HG03558 (cell line): ENCODE measurements at regions not wholly inside any gene's neighbourhood (a gene's known extent, or its start where the extent isn't known, plus 50 kb on each side); places are given as distances from the start of the nearest gene placed in this dataset.

ENCODE experiments used
- ATAC-seq: cut with Tn5 transposase; IDR thresholded peaks from one replicate; pipeline ENCODE4 v1.9.1; 2021; ENCODE audit warnings: moderate number of reproducible peaks; ENCODE audit not compliant: unreplicated experiment; ENCODE audit errors: extremely low read depth

DNA sequence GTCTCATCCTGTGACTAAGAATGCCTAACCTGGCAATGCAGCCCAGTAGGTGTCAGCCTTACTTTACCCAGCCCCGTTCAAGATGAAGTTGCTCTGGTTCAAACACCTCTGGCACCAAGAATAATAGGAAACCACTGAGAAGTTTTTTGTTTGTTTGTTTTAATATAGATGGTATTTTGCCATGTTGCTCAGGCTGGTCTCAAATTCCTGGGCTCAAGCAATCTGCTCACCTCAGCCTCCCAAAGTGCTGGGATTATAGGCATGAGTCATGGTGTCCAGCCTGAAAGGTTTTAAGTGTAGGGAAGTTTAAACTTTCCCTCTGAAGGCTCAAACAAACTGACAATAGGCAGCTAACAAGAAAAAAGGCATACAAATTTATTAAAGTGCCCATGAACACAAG lies 51.2 kb upstream of the ABCC4 start:
- no peak for ATAC-seq

DNA sequence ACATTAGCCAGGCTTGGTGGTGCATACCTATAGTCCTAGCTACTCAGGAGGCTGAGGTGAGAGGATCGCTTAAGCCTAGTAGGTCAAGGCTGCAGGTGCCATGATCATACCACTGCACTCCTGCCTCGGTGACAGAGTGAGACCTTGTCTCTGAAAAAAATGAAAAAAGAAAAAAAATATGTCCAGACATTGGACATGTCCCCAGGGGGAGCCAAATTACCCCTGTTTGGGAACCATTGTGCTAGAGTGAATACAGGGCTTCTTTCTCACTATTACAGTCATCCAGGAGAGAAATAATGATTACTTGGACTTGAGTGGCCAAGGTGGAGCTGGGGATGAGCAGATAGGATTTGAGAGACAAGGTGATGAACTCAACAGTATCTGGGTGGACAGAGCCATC lies 52.9 kb upstream of the ABCC4 start:
- no peak for ATAC-seq

DNA sequence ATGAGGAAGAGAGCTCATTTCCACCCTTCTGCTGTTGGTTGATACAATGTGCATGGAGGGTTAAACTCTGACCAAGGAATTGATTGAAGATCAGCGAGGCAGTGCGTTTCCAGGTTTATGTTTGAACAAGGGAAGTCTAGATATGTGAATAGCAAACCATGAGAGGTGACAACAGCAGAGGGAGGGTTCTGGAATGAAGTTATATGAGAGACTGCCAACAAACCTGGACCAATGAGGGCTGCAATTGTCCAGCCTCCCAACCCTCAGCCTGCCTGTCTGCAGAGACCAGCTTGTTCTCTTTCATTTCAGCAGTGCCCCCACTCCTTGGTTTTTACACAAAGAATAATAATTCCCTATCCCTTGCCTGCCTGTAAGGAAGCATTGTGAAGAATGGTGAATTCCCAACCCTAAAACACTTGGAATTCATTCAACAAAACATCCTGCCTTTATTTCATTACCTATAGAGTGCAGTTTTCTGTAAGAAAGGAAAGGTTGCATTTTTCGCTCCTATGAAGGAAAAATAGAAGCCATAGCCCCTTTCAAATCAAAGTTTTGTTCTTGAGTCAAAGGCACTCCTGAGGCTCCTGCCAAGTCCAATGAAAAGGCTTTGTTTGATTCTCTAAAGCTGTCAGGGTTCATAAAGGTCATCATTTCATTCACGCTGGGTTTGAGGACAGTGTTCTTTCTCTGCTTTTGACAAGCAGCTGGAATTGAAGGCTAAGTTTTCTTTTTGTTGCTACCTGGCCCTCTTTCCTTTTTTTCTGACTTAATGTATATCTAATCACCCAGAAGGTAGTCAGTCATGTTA lies 53.6 kb upstream of the ABCC4 start:
- no peak for ATAC-seq

DNA sequence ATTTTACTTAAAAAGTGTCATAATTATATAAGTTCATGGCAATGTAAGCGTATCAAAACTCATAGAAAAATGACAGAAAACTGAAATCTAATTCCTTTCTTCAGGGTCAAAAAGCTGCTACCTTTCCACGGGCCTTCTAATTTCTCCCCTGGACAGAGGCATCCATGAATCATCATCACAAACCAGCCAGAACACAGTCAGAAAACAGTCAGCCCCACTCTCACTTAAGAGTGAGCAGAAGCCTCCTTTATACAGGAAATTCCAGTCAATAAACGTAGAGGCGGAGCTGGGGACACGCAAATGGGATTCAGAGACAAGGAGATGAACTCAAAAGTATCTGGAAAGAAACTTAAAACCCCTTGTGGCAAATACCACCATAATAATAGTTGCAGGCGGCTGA lies 54.2 kb upstream of the ABCC4 start:
- no peak for ATAC-seq

DNA sequence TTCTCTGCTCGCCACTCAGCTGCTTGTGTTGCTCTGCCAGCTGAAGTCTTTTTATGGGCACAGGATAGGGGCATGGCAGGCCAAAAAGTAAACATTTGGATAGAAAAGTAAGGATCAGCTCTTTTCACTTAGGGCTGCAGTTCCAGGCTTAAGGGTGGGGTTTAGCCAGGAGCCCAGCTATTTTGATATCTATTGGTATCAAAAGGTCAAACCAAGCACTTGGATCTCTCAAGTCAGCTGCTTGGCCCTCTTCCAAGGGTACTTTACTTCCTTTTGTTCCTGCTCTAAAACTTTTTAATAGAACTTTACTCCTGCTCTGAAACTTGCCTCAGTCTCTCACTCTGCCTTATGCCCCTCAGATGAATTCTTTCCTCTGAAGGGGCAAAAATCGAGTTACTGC lies 55.7 kb upstream of the ABCC4 start:
- no peak for ATAC-seq

DNA sequence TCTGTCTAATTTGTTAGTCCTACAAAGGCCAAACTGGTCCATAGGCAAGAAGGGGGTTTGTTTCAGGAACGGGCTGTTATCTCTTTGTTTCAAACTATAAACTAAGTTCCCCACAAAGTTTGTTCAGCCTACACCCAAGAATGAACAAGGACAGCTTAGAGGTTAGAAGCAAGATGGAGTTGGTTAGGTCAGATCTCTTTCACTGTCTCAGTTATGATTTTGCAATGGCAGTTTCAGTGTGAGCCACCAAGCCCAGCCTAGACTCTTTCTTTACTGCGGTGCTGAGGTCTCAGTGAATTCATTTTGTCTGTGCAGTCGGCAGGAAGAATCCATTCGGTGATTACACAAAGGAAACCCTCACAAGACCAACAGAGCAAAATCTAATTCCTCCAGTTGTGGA lies 56.6 kb upstream of the ABCC4 start:
- ATAC-seq = no peak

DNA sequence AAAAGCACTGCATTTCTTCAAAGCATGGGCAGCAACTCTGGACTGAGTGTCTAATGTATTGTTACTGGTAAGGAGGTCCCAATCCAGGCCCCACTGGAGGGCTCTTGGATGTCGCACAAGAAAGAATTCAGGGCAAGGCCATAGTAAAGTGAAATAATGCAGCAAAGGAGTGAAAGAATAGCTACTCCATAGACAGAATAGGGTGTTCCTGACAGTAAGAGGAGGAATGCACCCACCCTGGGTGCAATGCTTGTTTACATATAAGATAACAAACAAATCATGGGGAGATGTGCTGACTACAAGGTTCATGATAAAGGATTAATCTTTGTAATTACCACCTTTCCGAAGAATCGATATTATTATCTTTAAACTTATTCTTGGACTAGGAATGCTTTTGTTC lies 58.8 kb upstream of the ABCC4 start:
- ATAC-seq = no peak

DNA sequence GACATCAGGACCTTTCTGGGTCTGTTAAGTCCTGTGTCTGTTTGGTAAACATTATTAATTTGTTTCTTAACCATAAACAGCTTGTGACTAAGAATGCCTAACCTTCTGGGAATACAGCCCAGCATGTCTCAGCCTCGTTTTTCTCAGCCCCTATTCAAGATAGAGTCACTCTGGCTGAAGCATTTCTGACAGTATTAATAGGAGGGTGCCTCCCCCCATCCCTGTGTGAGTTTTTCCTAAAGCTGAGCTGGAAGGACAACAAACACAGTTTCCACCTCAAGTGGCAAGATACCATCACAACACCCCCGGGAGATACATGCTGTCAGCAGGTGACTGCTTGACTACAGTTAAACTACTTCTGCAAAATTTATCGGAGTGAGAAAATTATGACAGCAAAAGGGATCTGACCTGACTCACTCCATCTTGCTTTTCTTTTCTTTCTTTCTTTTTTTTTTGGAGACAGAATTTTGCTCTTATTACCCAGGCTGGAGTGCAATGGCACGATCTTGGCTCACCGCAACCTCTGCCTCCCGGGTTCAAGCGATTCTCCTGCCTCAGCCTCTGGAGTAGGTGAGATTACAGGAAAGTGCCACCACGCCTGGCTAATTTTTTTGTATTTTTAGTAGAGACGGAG lies 59.3 kb upstream of the ABCC4 start:
- no peak for ATAC-seq

DNA sequence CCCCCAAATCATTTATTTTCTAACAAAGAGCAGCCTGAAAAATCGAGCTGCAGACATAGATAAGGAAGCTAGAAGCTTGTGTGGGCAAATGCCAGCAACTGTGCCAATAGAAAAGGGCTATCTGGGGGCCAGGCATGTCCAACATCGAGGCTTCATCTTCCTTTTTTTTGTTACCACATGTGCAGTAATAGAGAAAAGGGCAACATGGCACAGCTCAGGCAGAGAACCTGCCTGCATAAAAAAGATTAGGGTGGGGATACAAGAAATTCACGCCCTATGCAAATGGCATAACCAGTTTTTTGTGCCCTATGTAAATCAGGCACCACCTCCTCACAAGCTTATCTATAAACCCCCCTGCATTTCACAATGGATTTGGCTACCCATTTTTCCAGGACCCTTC lies 60.4 kb upstream of the ABCC4 start:
- ATAC-seq = no peak

DNA sequence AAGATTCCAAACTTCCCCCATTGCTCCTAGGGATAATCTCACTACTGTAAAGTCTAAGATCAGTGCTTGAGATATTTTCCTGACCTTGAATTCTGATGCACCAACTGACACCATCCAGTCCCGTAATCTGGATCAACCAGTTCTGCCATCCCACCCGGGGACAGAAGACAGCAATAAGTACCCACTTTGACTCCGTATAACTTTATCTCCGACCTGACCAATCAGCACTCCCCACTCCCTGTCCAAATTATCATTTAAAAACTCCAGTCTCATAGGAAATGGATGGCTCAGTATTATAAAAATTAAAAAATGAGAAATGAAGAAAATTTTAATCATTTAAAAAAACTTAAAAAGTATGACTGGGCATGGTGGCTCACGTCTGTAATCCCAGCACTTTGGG lies 61.4 kb upstream of the ABCC4 start:
- ATAC-seq = no peak

DNA sequence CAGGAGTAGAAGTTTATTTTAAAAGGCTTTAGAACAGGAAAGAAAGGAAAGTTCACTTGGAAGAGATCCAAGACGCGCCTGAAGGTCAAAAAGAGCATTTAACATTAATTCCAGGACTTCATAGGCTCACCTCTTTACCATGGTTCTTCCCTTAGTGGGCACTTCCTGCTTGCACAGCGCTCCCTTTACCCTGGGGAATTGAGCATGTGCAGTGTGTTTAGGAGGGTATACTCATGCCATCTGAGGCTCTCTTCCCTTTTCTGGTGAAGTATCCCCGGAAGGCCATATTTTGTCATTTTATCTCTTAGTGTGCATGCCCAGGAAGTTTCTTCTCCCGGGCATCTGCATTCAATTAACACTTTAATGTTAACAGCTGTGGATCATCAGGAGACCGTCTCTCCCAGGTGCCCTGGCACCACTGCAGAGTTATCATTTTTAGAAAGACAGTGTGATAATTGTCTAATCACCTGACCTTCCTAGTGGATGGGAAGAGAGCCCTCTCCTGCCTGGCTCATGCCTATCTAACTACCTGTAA lies 66.1 kb upstream of the ABCC4 start:
- ATAC-seq = no peak

DNA sequence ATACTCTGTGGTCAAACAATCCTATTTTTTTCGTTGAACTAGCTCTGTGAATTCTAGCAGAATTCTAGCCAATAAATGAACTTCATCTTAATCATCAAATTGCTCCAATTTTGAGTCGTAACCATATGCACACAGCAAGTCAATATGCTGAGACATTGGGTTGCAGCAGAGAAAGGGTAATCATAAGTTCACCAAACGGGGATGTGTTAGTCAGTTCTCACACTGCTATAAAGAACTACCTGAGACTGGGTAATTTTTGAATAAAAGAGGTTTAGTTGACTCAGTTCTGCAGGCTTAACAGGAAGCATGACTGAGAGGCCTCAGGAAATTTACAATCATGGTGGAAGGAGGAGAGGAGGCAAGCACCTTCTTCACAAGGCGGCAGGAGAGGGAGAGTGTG lies 67.7 kb upstream of the ABCC4 start:
- no peak for ATAC-seq

DNA sequence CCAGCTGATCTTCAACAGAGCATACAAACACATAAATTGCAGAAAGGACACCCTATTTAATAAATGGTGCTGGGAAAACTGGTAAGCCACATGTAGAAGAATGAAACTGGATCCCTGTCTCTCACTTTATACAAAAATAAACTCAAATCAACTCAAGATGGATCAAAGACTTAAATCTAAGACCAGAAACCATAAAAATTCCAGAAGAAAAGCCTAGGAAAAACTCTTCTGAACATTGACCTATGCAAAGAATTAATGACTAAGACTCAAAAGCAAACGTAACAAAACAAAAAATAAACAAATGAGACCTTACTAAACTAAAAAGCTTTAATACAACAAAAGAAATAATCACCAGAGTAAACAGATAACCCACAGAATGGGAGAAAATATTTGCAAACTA lies 74.5 kb upstream of the ABCC4 start:
- no peak for ATAC-seq

DNA sequence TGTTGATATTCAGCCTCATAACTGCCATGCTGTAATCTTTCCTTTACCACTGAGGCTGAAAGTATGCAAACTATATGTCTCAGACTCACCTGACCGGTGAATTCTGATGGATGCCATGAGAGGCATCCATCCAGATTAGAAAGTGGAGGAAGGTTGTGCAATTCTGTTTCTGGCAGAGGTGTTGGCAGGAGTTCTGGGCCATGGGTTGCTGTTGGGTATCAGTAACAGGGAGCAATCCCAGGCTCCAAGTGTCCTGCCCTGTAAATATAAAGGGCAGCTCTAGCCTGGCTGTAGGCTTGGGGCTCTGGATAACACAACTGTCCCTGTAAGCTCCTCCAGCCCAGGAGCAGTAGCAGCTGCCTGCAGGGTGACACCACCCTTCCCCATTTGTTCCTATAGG lies 77.4 kb upstream of the ABCC4 start:
- ATAC-seq = no peak

DNA sequence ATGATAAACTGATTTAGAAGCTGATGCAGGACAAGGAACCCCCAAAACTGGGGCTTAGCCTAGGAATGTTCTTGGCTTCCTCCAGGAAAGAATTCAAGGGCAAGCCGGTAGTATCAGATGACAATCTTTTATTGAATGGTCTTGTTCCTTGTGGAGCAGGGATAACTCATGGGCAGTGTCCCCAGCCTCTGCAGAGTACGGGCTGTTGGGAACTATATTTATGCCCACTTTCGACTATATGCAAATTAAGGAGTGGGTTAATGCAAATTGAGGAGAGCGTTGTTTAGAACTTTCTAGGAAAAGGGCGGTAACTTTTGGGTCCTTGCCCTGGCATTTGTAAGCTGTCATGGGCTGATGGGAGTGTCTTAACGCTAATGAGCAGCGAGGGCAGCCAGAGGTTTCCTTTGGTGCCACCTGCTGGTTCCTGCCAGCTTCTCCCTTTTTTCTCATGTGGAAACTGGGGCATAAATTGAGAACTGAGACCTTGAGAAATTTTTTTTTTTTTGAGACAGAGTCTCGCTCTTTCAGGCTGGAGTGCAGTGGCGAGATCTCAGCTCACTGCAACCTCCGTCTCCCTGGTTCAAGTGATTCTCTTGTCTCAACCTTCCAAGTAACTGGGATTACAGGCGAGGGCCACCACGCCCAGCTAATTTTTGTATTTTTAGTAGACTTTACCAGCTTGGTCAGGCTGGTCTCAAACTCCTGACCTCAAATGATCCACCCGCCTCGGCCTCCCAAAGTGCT lies 79.4 kb upstream of the ABCC4 start:
- peak; percentile 88 for ATAC-seq

DNA sequence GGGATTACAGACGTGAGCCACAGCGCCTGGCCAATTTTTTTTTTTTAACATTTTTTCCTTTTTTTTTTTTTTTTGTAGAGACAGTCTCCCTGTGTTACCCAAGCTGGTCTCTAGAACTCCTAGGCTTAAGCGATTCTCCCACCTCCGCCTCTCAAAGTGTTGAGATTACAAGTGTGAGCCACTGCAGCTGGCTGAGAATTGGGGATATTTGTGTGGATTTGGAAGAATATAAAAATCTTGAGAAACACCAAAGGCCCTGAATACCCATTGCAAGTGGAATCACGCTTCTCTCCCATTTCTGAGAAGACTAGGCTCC lies 79.9 kb upstream of the ABCC4 start:
- ATAC-seq = no peak

DNA sequence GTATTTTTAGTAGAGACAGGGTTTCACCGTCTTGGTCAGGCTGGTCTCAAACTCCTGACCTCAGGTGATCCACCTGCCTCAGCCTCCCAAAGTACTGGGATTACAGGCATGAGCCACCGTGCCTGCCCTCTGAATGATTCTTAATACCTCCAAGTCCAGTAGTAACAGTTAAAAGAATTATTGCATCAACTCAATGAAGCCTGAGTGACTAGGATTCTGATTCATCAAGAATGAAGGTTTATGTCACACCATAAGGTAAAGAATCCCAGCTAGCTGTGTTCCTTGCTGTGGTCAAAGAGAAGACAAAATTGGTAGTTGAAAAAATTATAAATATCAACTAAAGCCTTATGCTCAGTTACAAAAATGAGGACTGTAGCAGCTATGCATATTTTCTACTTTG lies 81.2 kb upstream of the ABCC4 start:
- ATAC-seq = no peak

DNA sequence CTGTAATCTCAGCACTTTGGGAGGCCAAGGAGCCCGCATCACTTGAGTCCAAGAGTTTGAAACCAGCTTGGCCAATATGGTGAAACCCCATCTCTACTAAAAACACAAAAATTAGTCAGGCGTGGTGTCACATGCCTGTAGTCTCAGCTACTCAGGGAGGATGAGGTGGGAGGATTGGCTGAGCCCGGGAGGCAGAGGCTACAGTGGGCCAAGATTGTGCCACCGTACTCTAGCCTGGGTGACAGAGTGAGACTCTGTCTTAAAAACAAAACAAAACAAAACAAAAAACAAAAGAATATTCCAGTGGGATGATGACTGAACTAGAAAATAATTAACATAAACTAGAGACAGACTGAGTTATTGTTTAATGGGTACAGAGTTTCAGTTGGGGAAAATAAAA lies 81.7 kb upstream of the ABCC4 start:
- no peak for ATAC-seq

DNA sequence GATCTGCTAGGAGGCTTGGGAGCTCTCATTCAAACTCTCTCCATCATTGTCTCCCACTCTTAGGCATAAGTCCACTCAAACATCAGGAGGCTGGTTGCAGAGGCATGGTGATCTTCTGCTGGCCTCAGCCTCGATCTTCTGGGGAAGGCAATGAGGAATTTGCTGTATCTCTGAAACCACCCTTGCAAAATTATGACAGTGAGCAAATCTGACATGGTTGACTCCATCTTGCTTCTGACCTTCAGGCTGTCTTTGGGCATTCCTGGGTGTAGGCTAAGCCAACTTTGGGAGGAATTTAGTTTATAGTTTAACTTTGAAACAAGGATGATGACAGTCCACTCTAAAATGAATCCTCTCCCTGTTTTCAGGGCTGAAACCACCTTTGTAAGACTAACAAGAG lies 84.1 kb upstream of the ABCC4 start:
- ATAC-seq = no peak

DNA sequence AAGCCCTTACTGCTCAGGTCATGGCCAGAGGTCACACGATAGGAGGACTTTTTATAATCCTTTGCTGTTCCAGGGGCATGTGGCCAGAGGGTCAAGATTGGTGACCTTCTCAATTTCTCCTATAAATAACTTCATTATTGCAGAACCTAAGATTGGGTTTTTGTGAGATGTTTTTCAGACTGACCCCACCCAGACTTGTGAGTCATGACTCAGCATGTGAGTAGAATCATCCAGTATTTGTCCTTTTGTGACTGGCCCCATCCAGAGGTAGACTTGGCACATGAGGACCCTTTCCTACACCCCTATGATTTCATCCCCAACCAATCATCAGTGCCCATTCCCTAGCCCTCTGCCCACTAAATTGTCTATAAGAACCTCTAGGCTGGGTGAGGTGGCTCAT lies 84.5 kb upstream of the ABCC4 start:
- no peak for ATAC-seq

DNA sequence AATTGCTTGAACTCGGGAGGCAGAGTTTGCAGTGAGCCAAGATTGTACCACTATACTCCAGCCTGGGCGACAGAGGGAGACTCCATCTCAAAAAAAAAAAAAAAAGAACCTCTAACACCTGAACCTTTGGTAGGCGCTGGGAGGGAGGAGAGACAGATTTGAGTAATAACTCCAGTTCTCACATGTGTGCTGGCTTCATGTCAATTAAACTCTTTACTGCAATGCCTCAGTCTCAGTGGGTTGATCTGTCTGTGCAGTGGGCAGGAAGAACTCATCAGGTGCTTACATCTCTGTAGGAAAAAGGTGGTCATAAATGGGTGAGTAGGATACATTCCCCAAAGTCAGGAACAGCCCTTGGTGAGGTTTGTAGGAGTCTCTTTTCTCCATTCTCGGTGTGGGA lies 85.1 kb upstream of the ABCC4 start:
- ATAC-seq = no peak
